SU-DHL-6 (cell line): ENCODE measurements at regions not wholly inside any gene's neighbourhood (a gene's known extent, or its start where the extent isn't known, plus 50 kb on each side); places are given as distances from the start of the nearest gene placed in this dataset.

Source experiments
- EZH2phosphoT487 ChIP-seq: fragments of 200-600 bp; sonication (generic), shearing (Covaris generic); conservative IDR thresholded peaks from 2 replicates; pipeline ENCODE4 v1.6.1; 2018; ENCODE audit warnings: mild to moderate bottlenecking, antibody characterized with exemption, low read length, moderate library complexity, mixed read lengths
- TF ChIP-seq, protein P1 (sequence below): fragments of 200-600 bp; sonication (generic); IDR thresholded peaks from one replicate; pipeline ENCODE4 v1.5.1; 2017; ENCODE audit warnings: antibody characterized with exemption, mild to moderate bottlenecking, low read length, moderate library complexity; ENCODE audit not compliant: insufficient read depth, poor library complexity, severe bottlenecking

GRCh38 chr1:30001011-30001731 lies 722.2 kb downstream of the MATN1 start:
- TF ChIP-seq, protein P1, sequence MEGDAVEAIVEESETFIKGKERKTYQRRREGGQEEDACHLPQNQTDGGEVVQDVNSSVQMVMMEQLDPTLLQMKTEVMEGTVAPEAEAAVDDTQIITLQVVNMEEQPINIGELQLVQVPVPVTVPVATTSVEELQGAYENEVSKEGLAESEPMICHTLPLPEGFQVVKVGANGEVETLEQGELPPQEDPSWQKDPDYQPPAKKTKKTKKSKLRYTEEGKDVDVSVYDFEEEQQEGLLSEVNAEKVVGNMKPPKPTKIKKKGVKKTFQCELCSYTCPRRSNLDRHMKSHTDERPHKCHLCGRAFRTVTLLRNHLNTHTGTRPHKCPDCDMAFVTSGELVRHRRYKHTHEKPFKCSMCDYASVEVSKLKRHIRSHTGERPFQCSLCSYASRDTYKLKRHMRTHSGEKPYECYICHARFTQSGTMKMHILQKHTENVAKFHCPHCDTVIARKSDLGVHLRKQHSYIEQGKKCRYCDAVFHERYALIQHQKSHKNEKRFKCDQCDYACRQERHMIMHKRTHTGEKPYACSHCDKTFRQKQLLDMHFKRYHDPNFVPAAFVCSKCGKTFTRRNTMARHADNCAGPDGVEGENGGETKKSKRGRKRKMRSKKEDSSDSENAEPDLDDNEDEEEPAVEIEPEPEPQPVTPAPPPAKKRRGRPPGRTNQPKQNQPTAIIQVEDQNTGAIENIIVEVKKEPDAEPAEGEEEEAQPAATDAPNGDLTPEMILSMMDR: no peak
- no peak for TF ChIP-seq EZH2phosphoT487
